AG10803 (cell line): ENCODE measurements at regions not wholly inside any gene's neighbourhood (a gene's known extent, or its start where the extent isn't known, plus 50 kb on each side); places are given as distances from the start of the nearest gene placed in this dataset.

ENCODE experiments used
- DNase-seq: peaks from one replicate; pipeline ENCODE4 v3.0.0; 2010; ENCODE audit warnings: low read depth
- H3K4me3 ChIP-seq: 2 replicates; pipeline ENCODE4 v1.5.1; 2011; ENCODE audit warnings: mild to moderate bottlenecking, low read length, control low read depth
- CTCF ChIP-seq: conservative IDR thresholded peaks from 2 replicates; pipeline ENCODE4 v1.5.1; 2011; ENCODE audit warnings: mild to moderate bottlenecking, low read length, control low read depth, inconsistent platforms

GRCh38 chr13:85698256-85698655, 101.0 kb downstream of the SLITRK6 start:
- no peak for TF ChIP-seq CTCF
- no peak overlapping the region for H3K4me3 ChIP-seq
- DNase-seq = no peak

GRCh38 chr13:85694992-85695391, 104.2 kb downstream of the SLITRK6 start:
- DNase-seq = no peak
- H3K4me3 ChIP-seq = no peak overlapping the region
- no peak for TF ChIP-seq CTCF

- no peak for TF ChIP-seq CTCF
- DNase-seq = no peak
- H3K4me3 ChIP-seq = no peak overlapping the region
Observed at GRCh38 chr13:85693889-85694511, 105.2 kb downstream of the SLITRK6 start.

DNA sequence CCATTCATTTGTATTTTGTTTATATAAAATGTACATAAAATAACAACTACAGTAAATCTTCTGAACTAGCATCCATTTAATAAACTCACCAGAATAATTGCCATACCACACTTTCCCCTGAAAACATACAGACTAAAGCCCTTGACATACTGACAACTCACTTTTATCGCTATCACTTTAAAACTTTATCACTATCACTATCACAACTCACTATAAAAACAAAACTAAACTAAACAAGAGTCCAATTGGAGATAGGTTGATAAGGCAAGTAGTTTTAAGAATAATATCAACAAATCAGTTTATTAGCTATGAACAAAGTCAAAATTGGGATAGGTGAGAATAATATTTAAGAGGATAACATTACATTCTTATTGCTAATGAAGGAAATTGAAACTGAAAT, 108.9 kb downstream of the SLITRK6 start:
- H3K4me3 ChIP-seq = no peak overlapping the region
- no peak for TF ChIP-seq CTCF
- no peak for DNase-seq

DNA sequence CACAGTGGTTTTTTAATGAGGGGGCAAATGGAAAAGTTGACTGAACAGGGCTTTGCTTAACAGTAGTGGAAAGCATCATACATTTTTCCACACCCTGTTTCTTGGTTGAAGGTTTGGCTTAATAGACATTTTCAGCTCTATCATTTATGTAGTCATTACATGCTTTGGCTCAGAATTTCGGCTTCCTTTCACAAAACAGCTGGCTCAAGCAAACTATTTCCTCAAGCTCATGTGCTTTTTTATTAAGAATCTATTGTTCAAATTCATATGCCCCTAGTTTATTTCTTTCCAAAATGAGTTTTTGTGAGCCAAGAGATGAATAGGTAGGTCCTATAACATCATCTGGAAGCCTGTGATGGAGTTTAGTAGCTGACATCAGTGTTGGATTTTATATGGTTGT, 113.8 kb downstream of the SLITRK6 start:
- no peak overlapping the region for H3K4me3 ChIP-seq
- no peak for TF ChIP-seq CTCF
- no peak for DNase-seq

DNA sequence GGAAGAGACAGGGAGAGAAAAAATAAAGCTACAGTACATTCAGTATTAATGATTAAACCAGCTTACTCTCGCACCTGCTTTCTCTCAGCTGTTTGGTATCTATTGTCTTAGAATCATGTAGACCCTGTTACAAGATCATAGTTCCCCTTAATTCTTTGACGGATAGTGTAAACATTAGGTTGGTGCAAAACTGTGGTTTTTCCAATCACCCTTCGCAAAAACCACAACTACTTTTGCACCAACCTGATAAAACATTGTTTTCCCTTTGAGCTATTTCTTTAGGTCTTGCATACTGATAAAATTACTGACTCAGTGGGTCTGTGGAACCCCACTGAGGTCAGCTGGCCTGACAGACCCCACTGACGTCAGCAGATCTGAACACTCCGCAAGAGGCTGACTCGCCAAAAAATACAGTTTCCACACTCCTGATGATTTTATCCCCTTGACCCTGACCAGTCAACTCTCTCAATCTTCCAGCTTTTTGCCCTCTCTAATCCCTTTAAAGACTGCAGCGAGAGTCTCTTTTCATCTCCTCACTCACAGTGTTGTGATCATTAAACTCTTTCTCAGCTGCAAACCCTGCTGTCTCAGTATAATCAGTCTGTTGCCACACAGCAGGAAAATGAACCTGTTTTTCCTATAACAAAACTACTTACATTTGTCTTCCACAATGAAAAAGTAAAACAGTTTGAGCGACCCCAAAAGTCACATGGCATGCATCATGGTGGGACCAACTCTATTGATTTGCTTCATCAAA, 123.9 kb downstream of the SLITRK6 start:
- H3K4me3 ChIP-seq = no peak overlapping the region
- no peak for DNase-seq
- no peak for TF ChIP-seq CTCF

GRCh38 chr13:85671336-85671735, 127.9 kb downstream of the SLITRK6 start:
- DNase-seq = no peak
- TF ChIP-seq CTCF = no peak
- no peak overlapping the region for H3K4me3 ChIP-seq
